ENCODE measurements at regions not wholly inside any gene's neighbourhood (a gene's known extent, or its start where the extent isn't known, plus 50 kb on each side); places are given as distances from the start of the nearest gene placed in this dataset.

GRCh38 chr4:180717451-180718033 lies 1525.7 kb upstream of the TENM3 start:
- Histone ChIP-seq H3K4me1 (ENCODE audit: low read length) (no peaks in the 10 kb centered on the region), H3K9me2 (replicated peaks; ENCODE audit: insufficient read depth, low read length) (no peaks in the 10 kb centered on the region), H3K27ac (ENCODE audit: low read length) (no peak overlapping the region), H3F3A (ENCODE audit: insufficient read depth, low read length) (no peaks in the 10 kb centered on the region), H3K4me3 (ENCODE audit: low read length) (no peak overlapping the region), H2AFZ (ENCODE audit: low read length) (no peak overlapping the region), H3K4me2 (ENCODE audit: low read depth, low read length) (no peak overlapping the region), H4K20me1 (ENCODE audit: insufficient read depth, low read length) (no peaks in the 10 kb centered on the region), H3K9ac (ENCODE audit: low read length) (no peak overlapping the region), H3K27me3 (replicated peaks; ENCODE audit: insufficient read depth, low read length) (no peaks in the 10 kb centered on the region), H3K9me3 (replicated peaks; ENCODE audit: insufficient read depth, low read length) (no peaks in the 10 kb centered on the region), H3K79me2 (ENCODE audit: low read length) (no peaks in the 10 kb centered on the region), H3K36me3 (replicated peaks; ENCODE audit: insufficient read depth, low read length) (no peaks in the 10 kb centered on the region)
- TF ChIP-seq EZH2phosphoT487 (IDR thresholded peaks at IDR 0.05; ENCODE audit: low read length) = no peak
- TF ChIP-seq EZH2 (optimal IDR thresholded peaks at IDR 0.05; ENCODE audit: low read depth, low read length) = no peak
- TF ChIP-seq, protein P1, sequence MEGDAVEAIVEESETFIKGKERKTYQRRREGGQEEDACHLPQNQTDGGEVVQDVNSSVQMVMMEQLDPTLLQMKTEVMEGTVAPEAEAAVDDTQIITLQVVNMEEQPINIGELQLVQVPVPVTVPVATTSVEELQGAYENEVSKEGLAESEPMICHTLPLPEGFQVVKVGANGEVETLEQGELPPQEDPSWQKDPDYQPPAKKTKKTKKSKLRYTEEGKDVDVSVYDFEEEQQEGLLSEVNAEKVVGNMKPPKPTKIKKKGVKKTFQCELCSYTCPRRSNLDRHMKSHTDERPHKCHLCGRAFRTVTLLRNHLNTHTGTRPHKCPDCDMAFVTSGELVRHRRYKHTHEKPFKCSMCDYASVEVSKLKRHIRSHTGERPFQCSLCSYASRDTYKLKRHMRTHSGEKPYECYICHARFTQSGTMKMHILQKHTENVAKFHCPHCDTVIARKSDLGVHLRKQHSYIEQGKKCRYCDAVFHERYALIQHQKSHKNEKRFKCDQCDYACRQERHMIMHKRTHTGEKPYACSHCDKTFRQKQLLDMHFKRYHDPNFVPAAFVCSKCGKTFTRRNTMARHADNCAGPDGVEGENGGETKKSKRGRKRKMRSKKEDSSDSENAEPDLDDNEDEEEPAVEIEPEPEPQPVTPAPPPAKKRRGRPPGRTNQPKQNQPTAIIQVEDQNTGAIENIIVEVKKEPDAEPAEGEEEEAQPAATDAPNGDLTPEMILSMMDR (IDR thresholded peaks at IDR 0.05; ENCODE audit: low read length) = no peak
- DNase-seq = no peak

- no peaks in the 10 kb centered on the region for H4K20me1 ChIP-seq (ENCODE audit: insufficient read depth, low read length)
- no peak overlapping the region for H3K4me3 ChIP-seq (ENCODE audit: low read length)
- no peaks in the 10 kb centered on the region for H3K27me3 ChIP-seq (replicated peaks; ENCODE audit: insufficient read depth, low read length)
- TF ChIP-seq, protein P1 (IDR thresholded peaks at IDR 0.05; ENCODE audit: low read length) = no peak
- TF ChIP-seq EZH2 (optimal IDR thresholded peaks at IDR 0.05; ENCODE audit: low read depth, low read length) (no peak), EZH2phosphoT487 (IDR thresholded peaks at IDR 0.05; ENCODE audit: low read length) (no peak)
- H3K9me3 ChIP-seq (replicated peaks; ENCODE audit: insufficient read depth, low read length) = no peaks in the 10 kb centered on the region; the same call in 1 of the 2 replicates
- H3F3A ChIP-seq (ENCODE audit: insufficient read depth, low read length) = no peaks in the 10 kb centered on the region
- H3K4me2 ChIP-seq (ENCODE audit: low read depth, low read length) = no peak overlapping the region
- no peak overlapping the region for H3K27ac ChIP-seq (ENCODE audit: low read length)
- no peaks in the 10 kb centered on the region for H3K36me3 ChIP-seq (replicated peaks; ENCODE audit: insufficient read depth, low read length)
- no peak for DNase-seq
- no peak overlapping the region for H2AFZ ChIP-seq (ENCODE audit: low read length)
- H3K9me2 ChIP-seq (replicated peaks; ENCODE audit: insufficient read depth, low read length) = no peaks in the 10 kb centered on the region
- H3K79me2 ChIP-seq (ENCODE audit: low read length) = no peaks in the 10 kb centered on the region
- no peaks in the 10 kb centered on the region for H3K4me1 ChIP-seq (ENCODE audit: low read length)
- H3K9ac ChIP-seq (ENCODE audit: low read length) = no peak overlapping the region
Observed at GRCh38 chr4:180721356-180721755, 1521.8 kb upstream of the TENM3 start.

- H3K27ac ChIP-seq (ENCODE audit: low read length) = no peak overlapping the region
- H3K9ac ChIP-seq (ENCODE audit: low read length) = no peak overlapping the region
- no peaks in the 10 kb centered on the region for H3K36me3 ChIP-seq (replicated peaks; ENCODE audit: insufficient read depth, low read length)
- no peak overlapping the region for H2AFZ ChIP-seq (ENCODE audit: low read length)
- H3K9me3 ChIP-seq (replicated peaks; ENCODE audit: insufficient read depth, low read length) = no peaks in the 10 kb centered on the region; the same call in 1 of the 2 replicates
- H3F3A ChIP-seq (ENCODE audit: insufficient read depth, low read length) = no peaks in the 10 kb centered on the region
- no peak overlapping the region for H3K4me2 ChIP-seq (ENCODE audit: low read depth, low read length)
- H3K79me2 ChIP-seq (ENCODE audit: low read length) = no peaks in the 10 kb centered on the region
- TF ChIP-seq EZH2phosphoT487 (IDR thresholded peaks at IDR 0.05; ENCODE audit: low read length) (no peak), EZH2 (optimal IDR thresholded peaks at IDR 0.05; ENCODE audit: low read depth, low read length) (no peak)
- TF ChIP-seq, protein P1 (IDR thresholded peaks at IDR 0.05; ENCODE audit: low read length) = no peak
- H3K4me3 ChIP-seq (ENCODE audit: low read length) = no peak overlapping the region
- no peak for DNase-seq
- no peaks in the 10 kb centered on the region for H4K20me1 ChIP-seq (ENCODE audit: insufficient read depth, low read length)
- H3K4me1 ChIP-seq (ENCODE audit: low read length) = peaks cover 4% of the 10 kb centered on the region; the same call in 1 of the 2 replicates
- no peaks in the 10 kb centered on the region for H3K9me2 ChIP-seq (replicated peaks; ENCODE audit: insufficient read depth, low read length)
- H3K27me3 ChIP-seq (replicated peaks; ENCODE audit: insufficient read depth, low read length) = no peaks in the 10 kb centered on the region
Observed at GRCh38 chr4:180726611-180727010, 1516.6 kb upstream of the TENM3 start.

Measured in MM.1S (cell line).